Loucy (cell line): ENCODE measurements at regions not wholly inside any gene's neighbourhood (a gene's known extent, or its start where the extent isn't known, plus 50 kb on each side); places are given as distances from the start of the nearest gene placed in this dataset.

Source experiments
- H2AFZ ChIP-seq: fragments of 200-600 bp; sonication (generic); 2 replicates; pipeline ENCODE4 v1.6.0; 2016; ENCODE audit warnings: antibody characterized with exemption, mild to moderate bottlenecking, low read length, moderate library complexity
- H3F3A ChIP-seq: fragments of 200-600 bp; 2 replicates; pipeline ENCODE4 v1.6.0; 2016; ENCODE audit warnings: antibody characterized with exemption, low read depth, mild to moderate bottlenecking
- H3K27me3 ChIP-seq: fragments of 200-600 bp; sonication (generic); 2 replicates; pipeline ENCODE4 v1.6.1; 2014; ENCODE audit warnings: low read length, mild to moderate bottlenecking; ENCODE audit not compliant: insufficient read depth, poor library complexity, severe bottlenecking
- H3K36me3 ChIP-seq: fragments of 200-600 bp; sonication (generic); 2 replicates; pipeline ENCODE4 v1.6.1; 2016; ENCODE audit warnings: low read length; ENCODE audit not compliant: insufficient read depth
- H3K4me1 ChIP-seq: fragments of 200-600 bp; sonication (generic); 2 replicates; pipeline ENCODE4 v1.5.1; 2014; ENCODE audit warnings: low read length, mild to moderate bottlenecking; ENCODE audit not compliant: insufficient read depth, poor library complexity, severe bottlenecking
- H3K4me2 ChIP-seq: fragments of 200-600 bp; sonication (generic); 2 replicates; pipeline ENCODE4 v1.6.0; 2014; ENCODE audit warnings: antibody characterized with exemption, low read length, low read depth, mild to moderate bottlenecking; ENCODE audit not compliant: poor library complexity, severe bottlenecking
- H3K4me3 ChIP-seq: fragments of 200-600 bp; sonication (generic); 2 replicates; pipeline ENCODE4 v1.5.1; 2014; ENCODE audit warnings: low read length, mild to moderate bottlenecking, mixed read lengths; ENCODE audit not compliant: poor library complexity, severe bottlenecking
- H3K79me2 ChIP-seq: fragments of 200-600 bp; sonication (generic); 2 replicates; pipeline ENCODE4 v1.6.1; 2014; ENCODE audit warnings: low read length; ENCODE audit not compliant: insufficient read depth
- H3K9ac ChIP-seq: fragments of 200-600 bp; sonication (generic); 2 replicates; pipeline ENCODE4 v1.6.0; 2014; ENCODE audit warnings: mild to moderate bottlenecking, low read depth, low read length, moderate library complexity; ENCODE audit not compliant: poor library complexity, severe bottlenecking
- H3K9me2 ChIP-seq: fragments of 200-600 bp; sonication (generic); replicated peaks from 2 replicates; pipeline ENCODE4 v1.6.1; 2016; ENCODE audit warnings: low read depth, low read length, mixed read lengths
- H3K9me3 ChIP-seq: fragments of 200-600 bp; sonication (generic); 2 replicates; pipeline ENCODE4 v1.6.1; 2014; ENCODE audit warnings: mild to moderate bottlenecking, antibody characterized with exemption, low read length, low read depth; ENCODE audit not compliant: insufficient read depth
- H4K20me1 ChIP-seq: fragments of 200-600 bp; sonication (generic); 2 replicates; pipeline ENCODE4 v1.6.0; 2014; ENCODE audit warnings: antibody characterized with exemption, low read length, mild to moderate bottlenecking; ENCODE audit not compliant: insufficient read depth, poor library complexity, severe bottlenecking
- EZH2phosphoT487 ChIP-seq: fragments of 200-600 bp; IDR thresholded peaks from 2 replicates; pipeline ENCODE4 v1.6.1; 2018; ENCODE audit warnings: antibody characterized with exemption, mild to moderate bottlenecking, moderate library complexity, borderline replicate concordance
- TF ChIP-seq, protein P1 (sequence below): fragments of 200-600 bp; sonication (generic); conservative IDR thresholded peaks from 2 replicates; pipeline ENCODE4 v1.5.1; 2014; ENCODE audit warnings: mild to moderate bottlenecking, antibody characterized with exemption, low read length

GRCh38 chr3:115388166-115388565 is 235.1 kb upstream of the GAP43 start:
- no peak overlapping the region for H3K9ac ChIP-seq
- no peaks in the 10 kb centered on the region for H3K36me3 ChIP-seq
- H3F3A ChIP-seq, result no peaks in the 10 kb centered on the region
- no peak overlapping the region for H3K4me2 ChIP-seq
- H3K4me3 ChIP-seq, result no peak overlapping the region
- H3K9me2 ChIP-seq, result no peaks in the 10 kb centered on the region
- H4K20me1 ChIP-seq, result no peaks in the 10 kb centered on the region
- TF ChIP-seq EZH2phosphoT487, result no peak
- TF ChIP-seq, protein P1, sequence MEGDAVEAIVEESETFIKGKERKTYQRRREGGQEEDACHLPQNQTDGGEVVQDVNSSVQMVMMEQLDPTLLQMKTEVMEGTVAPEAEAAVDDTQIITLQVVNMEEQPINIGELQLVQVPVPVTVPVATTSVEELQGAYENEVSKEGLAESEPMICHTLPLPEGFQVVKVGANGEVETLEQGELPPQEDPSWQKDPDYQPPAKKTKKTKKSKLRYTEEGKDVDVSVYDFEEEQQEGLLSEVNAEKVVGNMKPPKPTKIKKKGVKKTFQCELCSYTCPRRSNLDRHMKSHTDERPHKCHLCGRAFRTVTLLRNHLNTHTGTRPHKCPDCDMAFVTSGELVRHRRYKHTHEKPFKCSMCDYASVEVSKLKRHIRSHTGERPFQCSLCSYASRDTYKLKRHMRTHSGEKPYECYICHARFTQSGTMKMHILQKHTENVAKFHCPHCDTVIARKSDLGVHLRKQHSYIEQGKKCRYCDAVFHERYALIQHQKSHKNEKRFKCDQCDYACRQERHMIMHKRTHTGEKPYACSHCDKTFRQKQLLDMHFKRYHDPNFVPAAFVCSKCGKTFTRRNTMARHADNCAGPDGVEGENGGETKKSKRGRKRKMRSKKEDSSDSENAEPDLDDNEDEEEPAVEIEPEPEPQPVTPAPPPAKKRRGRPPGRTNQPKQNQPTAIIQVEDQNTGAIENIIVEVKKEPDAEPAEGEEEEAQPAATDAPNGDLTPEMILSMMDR, result no peak
- no peaks in the 10 kb centered on the region for H3K4me1 ChIP-seq
- H2AFZ ChIP-seq, result no peak overlapping the region
- no peaks in the 10 kb centered on the region for H3K9me3 ChIP-seq
- H3K27me3 ChIP-seq, result no peaks in the 10 kb centered on the region
- no peaks in the 10 kb centered on the region for H3K79me2 ChIP-seq

DNA sequence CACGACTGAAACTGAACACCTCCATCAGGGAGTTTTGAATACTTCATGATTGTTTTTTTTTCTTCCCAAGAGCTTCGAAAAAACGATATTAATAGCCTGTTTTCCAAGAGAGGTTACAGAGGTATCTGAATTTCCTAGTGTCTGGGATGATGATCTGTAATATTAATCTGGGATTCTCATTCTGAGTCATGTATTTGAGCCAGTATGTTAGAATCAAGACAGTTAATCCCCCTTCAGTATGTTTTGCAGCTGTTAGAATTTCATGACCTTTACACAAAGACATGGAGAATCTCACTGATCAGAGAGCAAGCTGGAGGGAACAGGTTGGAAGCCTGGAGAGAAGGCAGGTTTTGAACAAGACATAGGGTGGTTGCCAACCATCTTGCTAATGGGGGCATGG is 234.5 kb upstream of the GAP43 start:
- Histone ChIP-seq H4K20me1 (no peaks in the 10 kb centered on the region), H3K9ac (no peak overlapping the region), H3F3A (no peaks in the 10 kb centered on the region), H3K36me3 (no peaks in the 10 kb centered on the region), H3K9me2 (no peaks in the 10 kb centered on the region), H3K4me3 (no peak overlapping the region), H3K4me1 (no peaks in the 10 kb centered on the region), H2AFZ (no peak overlapping the region), H3K9me3 (no peaks in the 10 kb centered on the region), H3K27me3 (no peaks in the 10 kb centered on the region), H3K4me2 (no peak overlapping the region), H3K79me2 (no peaks in the 10 kb centered on the region)
- TF ChIP-seq, protein P1, result no peak
- TF ChIP-seq EZH2phosphoT487, result no peak

DNA sequence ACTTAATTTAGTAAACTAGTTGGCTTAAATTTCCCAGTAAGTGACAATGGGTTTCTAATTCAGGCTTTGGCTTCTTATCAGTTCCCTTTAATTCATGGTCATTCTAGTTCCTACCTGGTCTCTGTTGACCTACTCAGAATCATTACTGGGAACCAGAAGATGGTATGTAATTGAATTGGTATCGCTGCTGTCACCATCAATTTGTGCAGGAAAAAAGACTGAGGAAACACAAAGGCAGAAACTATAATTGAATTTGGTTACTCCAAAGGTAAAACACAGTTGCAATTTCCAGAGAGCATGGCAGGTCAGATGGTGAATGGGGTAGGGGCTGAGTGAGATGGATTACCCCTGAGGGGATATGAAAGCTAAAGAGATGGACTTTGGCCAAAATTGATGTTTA is 226.5 kb upstream of the GAP43 start:
- no peak overlapping the region for H3K9ac ChIP-seq
- H3K9me3 ChIP-seq, result no peaks in the 10 kb centered on the region
- TF ChIP-seq, protein P1, result no peak
- no peak for TF ChIP-seq EZH2phosphoT487
- H3K9me2 ChIP-seq, result no peaks in the 10 kb centered on the region
- no peaks in the 10 kb centered on the region for H3K79me2 ChIP-seq
- H4K20me1 ChIP-seq, result no peaks in the 10 kb centered on the region
- no peak overlapping the region for H2AFZ ChIP-seq
- H3F3A ChIP-seq, result no peaks in the 10 kb centered on the region
- no peaks in the 10 kb centered on the region for H3K4me1 ChIP-seq
- no peaks in the 10 kb centered on the region for H3K36me3 ChIP-seq
- H3K4me3 ChIP-seq, result no peak overlapping the region
- no peak overlapping the region for H3K4me2 ChIP-seq
- H3K27me3 ChIP-seq, result no peaks in the 10 kb centered on the region
